ENCODE measurements at regions not wholly inside any gene's neighbourhood (a gene's known extent, or its start where the extent isn't known, plus 50 kb on each side); places are given as distances from the start of the nearest gene placed in this dataset.

DNA sequence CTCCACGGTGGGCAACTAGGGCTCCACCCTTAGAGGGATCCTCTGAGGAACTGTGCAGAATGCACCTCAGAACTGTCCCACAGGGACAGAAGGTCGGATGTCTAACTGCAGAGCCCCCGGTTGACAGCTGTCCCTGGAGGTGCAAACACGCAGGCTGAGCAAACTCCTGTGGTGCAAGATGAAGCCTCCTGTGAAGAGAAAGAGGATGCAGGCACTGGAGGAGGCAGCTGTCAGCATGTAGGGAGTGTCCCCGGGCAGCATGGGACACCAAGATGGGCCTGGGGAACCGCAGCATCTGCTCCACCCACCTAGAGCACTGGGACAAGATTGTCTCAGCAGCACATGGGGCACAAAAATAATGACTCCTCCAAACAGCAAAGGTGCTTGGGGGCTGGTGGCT, 258.9 kb downstream of the ABHD5 start:
- DNase-seq (ENCODE audit: low read depth, low spot score) = no peak
- TF ChIP-seq, protein P1, sequence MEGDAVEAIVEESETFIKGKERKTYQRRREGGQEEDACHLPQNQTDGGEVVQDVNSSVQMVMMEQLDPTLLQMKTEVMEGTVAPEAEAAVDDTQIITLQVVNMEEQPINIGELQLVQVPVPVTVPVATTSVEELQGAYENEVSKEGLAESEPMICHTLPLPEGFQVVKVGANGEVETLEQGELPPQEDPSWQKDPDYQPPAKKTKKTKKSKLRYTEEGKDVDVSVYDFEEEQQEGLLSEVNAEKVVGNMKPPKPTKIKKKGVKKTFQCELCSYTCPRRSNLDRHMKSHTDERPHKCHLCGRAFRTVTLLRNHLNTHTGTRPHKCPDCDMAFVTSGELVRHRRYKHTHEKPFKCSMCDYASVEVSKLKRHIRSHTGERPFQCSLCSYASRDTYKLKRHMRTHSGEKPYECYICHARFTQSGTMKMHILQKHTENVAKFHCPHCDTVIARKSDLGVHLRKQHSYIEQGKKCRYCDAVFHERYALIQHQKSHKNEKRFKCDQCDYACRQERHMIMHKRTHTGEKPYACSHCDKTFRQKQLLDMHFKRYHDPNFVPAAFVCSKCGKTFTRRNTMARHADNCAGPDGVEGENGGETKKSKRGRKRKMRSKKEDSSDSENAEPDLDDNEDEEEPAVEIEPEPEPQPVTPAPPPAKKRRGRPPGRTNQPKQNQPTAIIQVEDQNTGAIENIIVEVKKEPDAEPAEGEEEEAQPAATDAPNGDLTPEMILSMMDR (IDR thresholded peaks at IDR 0.05; ENCODE audit: low read depth, low read length) = no peak
- Histone ChIP-seq H3K27me3 (ENCODE audit: control insufficient read depth, insufficient read depth, low read length) (peaks cover 22% of the 10 kb centered on the region), H3K27ac (ENCODE audit: low read depth, low read length) (no peak overlapping the region), H3K9me3 (ENCODE audit: control insufficient read depth, insufficient read depth, low read length) (no peaks in the 10 kb centered on the region), H3K4me3 (ENCODE audit: low read depth, low read length) (no peak overlapping the region)
- POLR2A ChIA-PET = no interaction called here
- CTCF ChIA-PET = no interaction called here

DNA sequence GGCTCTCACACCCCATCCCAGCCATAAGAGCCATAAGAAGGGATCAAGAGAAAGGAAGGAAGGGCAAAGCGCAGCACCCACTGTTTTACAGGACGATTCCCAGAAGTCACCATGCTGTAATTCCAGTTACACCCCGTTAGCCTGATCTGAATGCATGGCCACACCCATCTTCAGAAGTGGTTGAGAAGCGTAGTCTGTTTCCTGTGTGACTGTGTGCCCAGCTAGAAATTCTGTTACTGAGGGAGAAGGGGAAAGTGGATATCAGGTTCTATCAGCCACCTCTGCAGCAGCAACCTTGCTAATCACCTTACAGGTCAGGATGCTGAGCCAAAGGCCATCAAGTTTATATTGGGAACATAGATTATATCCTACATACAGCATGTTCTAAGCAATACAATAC, 260.0 kb downstream of the ABHD5 start:
- no peak overlapping the region for H3K27ac ChIP-seq (ENCODE audit: low read depth, low read length)
- no peak for DNase-seq (ENCODE audit: low read depth, low spot score)
- H3K27me3 ChIP-seq (ENCODE audit: control insufficient read depth, insufficient read depth, low read length) = peaks cover 31% of the 10 kb centered on the region
- TF ChIP-seq, protein P1 (IDR thresholded peaks at IDR 0.05; ENCODE audit: low read depth, low read length) = no peak
- POLR2A ChIA-PET = no interaction called here
- no peaks in the 10 kb centered on the region for H3K9me3 ChIP-seq (ENCODE audit: control insufficient read depth, insufficient read depth, low read length)
- CTCF ChIA-PET = no interaction called here
- H3K4me3 ChIP-seq (ENCODE audit: low read depth, low read length) = no peak overlapping the region

DNA sequence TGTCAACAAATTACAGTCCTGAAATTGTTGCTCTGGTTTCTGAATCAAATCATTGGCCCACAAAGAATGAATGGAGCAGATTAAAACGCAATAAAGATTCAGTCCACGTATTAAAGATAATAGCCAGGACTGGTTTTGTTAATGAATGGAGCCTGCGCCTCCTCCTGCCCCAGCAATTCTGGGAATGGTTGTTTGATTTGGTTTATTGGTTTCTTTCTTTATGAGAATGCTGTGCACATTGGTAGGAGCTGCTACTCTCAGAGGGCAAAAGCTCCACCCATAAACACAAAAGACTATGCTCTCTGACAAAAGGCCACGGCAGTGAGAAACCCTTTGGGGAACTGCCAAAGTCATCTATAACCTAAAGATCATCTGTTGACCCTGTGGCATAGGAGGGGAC, 261.1 kb downstream of the ABHD5 start:
- ChIA-PET CTCF (no interaction called here), POLR2A (no interaction called here)
- Histone ChIP-seq H3K9me3 (ENCODE audit: control insufficient read depth, insufficient read depth, low read length) (no peaks in the 10 kb centered on the region), H3K27me3 (ENCODE audit: control insufficient read depth, insufficient read depth, low read length) (peaks cover 34% of the 10 kb centered on the region), H3K27ac (ENCODE audit: low read depth, low read length) (no peak overlapping the region), H3K4me3 (ENCODE audit: low read depth, low read length) (no peak overlapping the region)
- no peak for DNase-seq (ENCODE audit: low read depth, low spot score)
- TF ChIP-seq, protein P1 (IDR thresholded peaks at IDR 0.05; ENCODE audit: low read depth, low read length) = no peak

DNA sequence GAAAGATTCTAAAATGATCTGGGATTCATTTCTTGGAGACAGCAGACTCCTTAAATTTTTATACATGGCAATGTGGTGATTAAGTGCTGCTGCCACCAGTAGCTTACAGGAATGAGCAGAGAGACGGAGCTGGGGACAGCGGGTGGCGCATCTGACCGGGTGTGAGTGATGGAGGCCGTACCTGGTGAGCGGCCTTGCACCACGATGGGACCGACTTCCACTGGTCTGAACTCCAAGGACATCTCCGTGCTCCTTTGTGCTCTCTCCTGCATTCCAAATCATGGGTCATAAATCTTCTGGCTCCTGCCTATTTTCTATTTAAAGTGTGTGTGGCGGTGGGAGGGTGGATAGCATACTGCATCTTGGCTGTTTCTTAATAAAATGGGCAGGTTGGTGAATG, 262.6 kb downstream of the ABHD5 start:
- Histone ChIP-seq H3K9me3 (ENCODE audit: control insufficient read depth, insufficient read depth, low read length) (no peaks in the 10 kb centered on the region), H3K27me3 (ENCODE audit: control insufficient read depth, insufficient read depth, low read length) (peaks cover 38% of the 10 kb centered on the region), H3K4me3 (ENCODE audit: low read depth, low read length) (no peak overlapping the region), H3K27ac (ENCODE audit: low read depth, low read length) (no peak overlapping the region)
- TF ChIP-seq, protein P1 (IDR thresholded peaks at IDR 0.05; ENCODE audit: low read depth, low read length) = no peak
- CTCF ChIA-PET = no interaction called here
- POLR2A ChIA-PET = no interaction called here
- DNase-seq (ENCODE audit: low read depth, low spot score) = no peak

DNA sequence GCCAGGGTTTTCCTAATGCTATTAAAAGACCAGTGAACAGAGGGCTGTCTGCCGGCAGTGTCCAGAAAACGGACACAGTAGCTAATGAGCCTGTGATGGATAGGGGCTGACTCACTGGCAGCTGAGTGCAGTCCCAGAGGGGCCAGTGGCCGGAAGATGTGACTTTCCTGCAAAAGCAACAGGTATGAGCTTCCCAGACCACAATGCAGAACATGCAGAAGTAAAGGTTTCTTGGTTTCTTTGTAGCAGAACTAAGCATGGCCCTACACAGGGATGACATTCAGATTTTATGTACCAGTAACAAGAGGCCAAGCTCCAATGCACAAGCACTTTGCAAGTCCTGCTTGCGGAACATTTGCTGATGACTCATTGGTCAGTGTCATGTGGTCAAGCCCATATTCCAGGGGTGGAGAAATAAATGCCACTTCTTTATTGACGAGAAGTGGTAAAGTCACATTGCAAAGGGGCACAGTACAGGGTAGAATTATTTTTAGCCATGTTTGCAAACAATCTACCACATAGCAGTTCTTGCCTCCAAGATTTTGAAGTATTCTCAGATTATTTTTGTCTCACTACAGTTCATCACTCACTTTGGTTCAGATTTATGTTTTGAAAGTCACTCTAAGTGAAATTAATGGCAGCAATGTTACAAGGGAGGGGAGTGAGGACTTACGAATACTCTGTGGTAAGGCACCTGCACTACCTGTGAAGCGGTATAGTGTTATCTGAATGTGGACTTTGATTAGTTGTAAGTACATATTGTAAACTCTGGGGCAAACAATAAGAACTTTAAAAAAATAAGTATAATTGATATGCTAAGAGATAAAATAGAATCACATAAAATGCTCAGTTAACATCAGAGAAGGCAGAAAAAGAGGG, 263.3 kb downstream of the ABHD5 start:
- Histone ChIP-seq H3K9me3 (ENCODE audit: control insufficient read depth, insufficient read depth, low read length) (no peaks in the 10 kb centered on the region), H3K4me3 (ENCODE audit: low read depth, low read length) (no peak overlapping the region), H3K27me3 (ENCODE audit: control insufficient read depth, insufficient read depth, low read length) (peaks cover 39% of the 10 kb centered on the region), H3K27ac (ENCODE audit: low read depth, low read length) (no peak overlapping the region)
- ChIA-PET POLR2A (no interaction called here), CTCF (no interaction called here)
- TF ChIP-seq, protein P1 (IDR thresholded peaks at IDR 0.05; ENCODE audit: low read depth, low read length) = no peak
- peak; percentile 1 for DNase-seq (ENCODE audit: low read depth, low spot score)

Data from AG04450 (cell line).